ENCODE measurements at regions not wholly inside any gene's neighbourhood (a gene's known extent, or its start where the extent isn't known, plus 50 kb on each side); places are given as distances from the start of the nearest gene placed in this dataset.

DNA sequence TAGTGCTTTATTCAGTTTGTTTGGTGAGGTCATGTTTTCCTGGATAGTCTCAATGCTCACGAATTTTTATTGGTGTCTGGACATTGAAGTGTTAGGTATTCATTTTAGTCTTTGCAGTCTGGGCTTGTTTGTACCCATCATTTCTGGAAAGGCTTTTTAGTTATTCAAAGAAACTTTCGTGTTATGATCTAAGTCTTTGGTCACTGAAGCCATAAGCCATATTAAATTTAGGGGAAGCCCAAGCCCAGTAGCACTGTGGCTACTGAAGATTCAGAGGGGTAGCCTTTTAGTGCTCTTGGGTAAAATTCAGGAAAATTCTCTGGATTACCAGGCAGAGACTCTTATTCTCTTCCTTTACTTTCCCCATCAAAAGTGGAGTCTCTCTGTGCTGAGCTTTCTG, 56.2 kb upstream of the PEX5L start:
- no peaks in the 10 kb centered on the region for H3K79me2 ChIP-seq (ENCODE audit: insufficient read depth)
- no peak overlapping the region for H3K4me2 ChIP-seq
- H3K9me2 ChIP-seq = no peaks in the 10 kb centered on the region
- no peak overlapping the region for H3K27ac ChIP-seq (ENCODE audit: low read depth in 2 of 2, low read length in 1 of 2)
- H2AFZ ChIP-seq (ENCODE audit: low read depth) = no peak overlapping the region
- H3F3A ChIP-seq (replicated peaks; ENCODE audit: insufficient read depth) = no peaks in the 10 kb centered on the region
- 0% methylated on average over 2 of the region's 2 CpGs for WGBS (ENCODE audit: low lambda C conversion rate)
- no peaks in the 10 kb centered on the region for H4K20me1 ChIP-seq (ENCODE audit: insufficient read depth)
- H3K4me3 ChIP-seq (ENCODE audit: low read depth in 2 of 2, low read length in 1 of 2) = no peak overlapping the region
- ChIA-PET CTCF (interaction anchor here (1.2 kb wide), 1 partner anchor 325 kb away, joined by 3 read pairs; no protein-coding TSS in a partner anchor), POLR2A (no interaction called here)
- no peaks in the 10 kb centered on the region for H3K36me3 ChIP-seq (replicated peaks in 1 of 2; ENCODE audit: control insufficient read depth in 1 of 2, insufficient read depth in 2 of 2, low read length in 1 of 2)
- H3K27me3 ChIP-seq (ENCODE audit: insufficient read depth) = no peaks in the 10 kb centered on the region
- H3K9me3 ChIP-seq = no peaks in the 10 kb centered on the region
- no peaks in the 10 kb centered on the region for H3K4me1 ChIP-seq (ENCODE audit: control insufficient read depth in 1 of 2, insufficient read depth in 2 of 2, low read depth in 1 of 2, low read length in 1 of 2)
- no peak for TF ChIP-seq USF2 (IDR thresholded peaks at IDR 0.05; ENCODE audit: borderline replicate concordance, low read depth, low read length)
- TF ChIP-seq MXI1 (IDR thresholded peaks at IDR 0.05; ENCODE audit: low read depth, low read length) = no peak
- TF ChIP-seq RXRA (IDR thresholded peaks at IDR 0.05; ENCODE audit: borderline replicate concordance, low read depth) = no peak
- TF ChIP-seq, protein P1, sequence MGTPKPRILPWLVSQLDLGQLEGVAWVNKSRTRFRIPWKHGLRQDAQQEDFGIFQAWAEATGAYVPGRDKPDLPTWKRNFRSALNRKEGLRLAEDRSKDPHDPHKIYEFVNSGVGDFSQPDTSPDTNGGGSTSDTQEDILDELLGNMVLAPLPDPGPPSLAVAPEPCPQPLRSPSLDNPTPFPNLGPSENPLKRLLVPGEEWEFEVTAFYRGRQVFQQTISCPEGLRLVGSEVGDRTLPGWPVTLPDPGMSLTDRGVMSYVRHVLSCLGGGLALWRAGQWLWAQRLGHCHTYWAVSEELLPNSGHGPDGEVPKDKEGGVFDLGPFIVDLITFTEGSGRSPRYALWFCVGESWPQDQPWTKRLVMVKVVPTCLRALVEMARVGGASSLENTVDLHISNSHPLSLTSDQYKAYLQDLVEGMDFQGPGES (IDR thresholded peaks at IDR 0.05; ENCODE audit: low read depth, low read length) = no peak
- TF ChIP-seq, protein P2, sequence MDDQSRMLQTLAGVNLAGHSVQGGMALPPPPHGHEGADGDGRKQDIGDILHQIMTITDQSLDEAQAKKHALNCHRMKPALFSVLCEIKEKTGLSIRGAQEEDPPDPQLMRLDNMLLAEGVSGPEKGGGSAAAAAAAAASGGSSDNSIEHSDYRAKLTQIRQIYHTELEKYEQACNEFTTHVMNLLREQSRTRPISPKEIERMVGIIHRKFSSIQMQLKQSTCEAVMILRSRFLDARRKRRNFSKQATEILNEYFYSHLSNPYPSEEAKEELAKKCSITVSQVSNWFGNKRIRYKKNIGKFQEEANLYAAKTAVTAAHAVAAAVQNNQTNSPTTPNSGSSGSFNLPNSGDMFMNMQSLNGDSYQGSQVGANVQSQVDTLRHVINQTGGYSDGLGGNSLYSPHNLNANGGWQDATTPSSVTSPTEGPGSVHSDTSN (IDR thresholded peaks at IDR 0.05) = no peak
- TF ChIP-seq SMC3 (IDR thresholded peaks at IDR 0.05; ENCODE audit: low read depth, low read length) = no peak
- TF ChIP-seq, protein P3, sequence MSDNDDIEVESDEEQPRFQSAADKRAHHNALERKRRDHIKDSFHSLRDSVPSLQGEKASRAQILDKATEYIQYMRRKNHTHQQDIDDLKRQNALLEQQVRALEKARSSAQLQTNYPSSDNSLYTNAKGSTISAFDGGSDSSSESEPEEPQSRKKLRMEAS (IDR thresholded peaks at IDR 0.05; ENCODE audit: low read depth) = no peak
- TF ChIP-seq RAD21 (IDR thresholded peaks at IDR 0.05; ENCODE audit: low read length) = no peak
- TF ChIP-seq GATA2 (CRISPR knock-in tag; IDR thresholded peaks at IDR 0.05) = no peak
- no peak for TF ChIP-seq YY1 (IDR thresholded peaks at IDR 0.05; ENCODE audit: low read depth)
- TF ChIP-seq NRF1 (IDR thresholded peaks at IDR 0.05; ENCODE audit: low read depth, low read length) = no peak
- no peak for TF ChIP-seq TEAD4 (IDR thresholded peaks at IDR 0.05; ENCODE audit: borderline replicate concordance, insufficient read depth)
- TF ChIP-seq RCOR1 (IDR thresholded peaks at IDR 0.05; ENCODE audit: low read length) = no peak
- TF ChIP-seq FOXM1 (IDR thresholded peaks at IDR 0.05; ENCODE audit: low read depth) = no peak
- no peak overlapping the region for H3K9ac ChIP-seq
- no peak for DNase-seq

GRCh38 chr3:180093535-180093934, 56.8 kb upstream of the PEX5L start:
- Histone ChIP-seq H2AFZ (ENCODE audit: low read depth) (no peak overlapping the region), H3K4me3 (ENCODE audit: low read depth in 2 of 2, low read length in 1 of 2) (no peak overlapping the region), H3F3A (replicated peaks; ENCODE audit: insufficient read depth) (no peaks in the 10 kb centered on the region), H3K79me2 (ENCODE audit: insufficient read depth) (no peaks in the 10 kb centered on the region), H3K9ac (no peak overlapping the region), H3K4me1 (ENCODE audit: control insufficient read depth in 1 of 2, insufficient read depth in 2 of 2, low read depth in 1 of 2, low read length in 1 of 2) (no peaks in the 10 kb centered on the region), H4K20me1 (ENCODE audit: insufficient read depth) (no peaks in the 10 kb centered on the region), H3K27ac (ENCODE audit: low read depth in 2 of 2, low read length in 1 of 2) (no peak overlapping the region), H3K36me3 (replicated peaks in 1 of 2; ENCODE audit: control insufficient read depth in 1 of 2, insufficient read depth in 2 of 2, low read length in 1 of 2) (no peaks in the 10 kb centered on the region), H3K4me2 (no peak overlapping the region), H3K27me3 (ENCODE audit: insufficient read depth) (no peaks in the 10 kb centered on the region), H3K9me3 (no peaks in the 10 kb centered on the region), H3K9me2 (no peaks in the 10 kb centered on the region)
- 60% methylated on average over 1 of the region's 1 CpG for WGBS (ENCODE audit: low lambda C conversion rate)
- POLR2A ChIA-PET = no interaction called here
- no peak for DNase-seq
- CTCF ChIA-PET = interaction anchor here (1.2 kb wide), 1 partner anchor 325 kb away, joined by 3 read pairs; no protein-coding TSS in a partner anchor
- TF ChIP-seq GATA2 (CRISPR knock-in tag; IDR thresholded peaks at IDR 0.05) (no peak), GABPA (IDR thresholded peaks at IDR 0.05; ENCODE audit: low read depth) (no peak), RCOR1 (IDR thresholded peaks at IDR 0.05; ENCODE audit: low read length) (no peak), EZH2phosphoT487 (IDR thresholded peaks at IDR 0.05; ENCODE audit: borderline replicate concordance, low read depth) (no peak), NRF1 (IDR thresholded peaks at IDR 0.05; ENCODE audit: low read depth, low read length) (no peak), CTCF (IDR thresholded peaks at IDR 0.05) (no peak), POLR2AphosphoS5 (IDR thresholded peaks at IDR 0.05; ENCODE audit: low read depth, low read length) (no peak), RAD21 (IDR thresholded peaks at IDR 0.05; ENCODE audit: low read length) (no peak), FOXM1 (IDR thresholded peaks at IDR 0.05; ENCODE audit: low read depth) (no peak), MEF2A (IDR thresholded peaks at IDR 0.05; ENCODE audit: borderline replicate concordance, low read depth) (no peak)
- TF ChIP-seq, protein P4, sequence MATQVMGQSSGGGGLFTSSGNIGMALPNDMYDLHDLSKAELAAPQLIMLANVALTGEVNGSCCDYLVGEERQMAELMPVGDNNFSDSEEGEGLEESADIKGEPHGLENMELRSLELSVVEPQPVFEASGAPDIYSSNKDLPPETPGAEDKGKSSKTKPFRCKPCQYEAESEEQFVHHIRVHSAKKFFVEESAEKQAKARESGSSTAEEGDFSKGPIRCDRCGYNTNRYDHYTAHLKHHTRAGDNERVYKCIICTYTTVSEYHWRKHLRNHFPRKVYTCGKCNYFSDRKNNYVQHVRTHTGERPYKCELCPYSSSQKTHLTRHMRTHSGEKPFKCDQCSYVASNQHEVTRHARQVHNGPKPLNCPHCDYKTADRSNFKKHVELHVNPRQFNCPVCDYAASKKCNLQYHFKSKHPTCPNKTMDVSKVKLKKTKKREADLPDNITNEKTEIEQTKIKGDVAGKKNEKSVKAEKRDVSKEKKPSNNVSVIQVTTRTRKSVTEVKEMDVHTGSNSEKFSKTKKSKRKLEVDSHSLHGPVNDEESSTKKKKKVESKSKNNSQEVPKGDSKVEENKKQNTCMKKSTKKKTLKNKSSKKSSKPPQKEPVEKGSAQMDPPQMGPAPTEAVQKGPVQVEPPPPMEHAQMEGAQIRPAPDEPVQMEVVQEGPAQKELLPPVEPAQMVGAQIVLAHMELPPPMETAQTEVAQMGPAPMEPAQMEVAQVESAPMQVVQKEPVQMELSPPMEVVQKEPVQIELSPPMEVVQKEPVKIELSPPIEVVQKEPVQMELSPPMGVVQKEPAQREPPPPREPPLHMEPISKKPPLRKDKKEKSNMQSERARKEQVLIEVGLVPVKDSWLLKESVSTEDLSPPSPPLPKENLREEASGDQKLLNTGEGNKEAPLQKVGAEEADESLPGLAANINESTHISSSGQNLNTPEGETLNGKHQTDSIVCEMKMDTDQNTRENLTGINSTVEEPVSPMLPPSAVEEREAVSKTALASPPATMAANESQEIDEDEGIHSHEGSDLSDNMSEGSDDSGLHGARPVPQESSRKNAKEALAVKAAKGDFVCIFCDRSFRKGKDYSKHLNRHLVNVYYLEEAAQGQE (IDR thresholded peaks at IDR 0.05; ENCODE audit: low read depth, low read length) = no peak

Measured in SK-N-SH (cell line).